Dedifferentiated amniotic fluid mesenchymal stem cell (primary cell): ENCODE measurements at regions not wholly inside any gene's neighbourhood (a gene's known extent, or its start where the extent isn't known, plus 50 kb on each side); places are given as distances from the start of the nearest gene placed in this dataset.

Experiments
- DNase-seq: peaks from one replicate; pipeline ENCODE4 v3.0.0-alpha.2; 2016; ENCODE audit errors: extremely low spot score

- DNase-seq, result no peak
Measured at GRCh38 chr6:44705596-44705995, 318.1 kb downstream of the CDC5L start.

GRCh38 chr6:44706011-44706410, 318.5 kb downstream of the CDC5L start:
- DNase-seq, result no peak

GRCh38 chr6:44708208-44708607, 320.7 kb downstream of the CDC5L start:
- DNase-seq, result no peak

GRCh38 chr6:44712353-44713111, 325.0 kb downstream of the CDC5L start:
- DNase-seq, result no peak

GRCh38 chr6:44715188-44715587, 327.7 kb downstream of the CDC5L start:
- no peak for DNase-seq

- no peak for DNase-seq
Measured at GRCh38 chr6:44715925-44716324, 328.4 kb downstream of the CDC5L start.

GRCh38 chr6:44717431-44717830, 329.9 kb downstream of the CDC5L start:
- DNase-seq, result no peak

GRCh38 chr6:44721954-44722578, 334.6 kb downstream of the CDC5L start:
- no peak for DNase-seq

GRCh38 chr6:44722736-44723135, 335.2 kb downstream of the CDC5L start:
- DNase-seq, result no peak

GRCh38 chr6:44723439-44724197, 336.1 kb downstream of the CDC5L start:
- no peak for DNase-seq

- DNase-seq, result no peak
Measured at GRCh38 chr6:44725070-44725469, 337.6 kb downstream of the CDC5L start.

GRCh38 chr6:44727651-44728630, 340.4 kb downstream of the CDC5L start:
- no peak for DNase-seq

- no peak for DNase-seq
Measured at GRCh38 chr6:44730771-44731391, 343.4 kb downstream of the CDC5L start.

GRCh38 chr6:44731485-44732095, 344.1 kb downstream of the CDC5L start:
- no peak for DNase-seq

GRCh38 chr6:44732243-44732642, 344.7 kb downstream of the CDC5L start:
- DNase-seq, result no peak

GRCh38 chr6:44733126-44733525, 345.6 kb downstream of the CDC5L start:
- DNase-seq, result no peak

- no peak for DNase-seq
Measured at GRCh38 chr6:44733868-44734267, 346.4 kb downstream of the CDC5L start.

GRCh38 chr6:44734886-44735629, 347.6 kb downstream of the CDC5L start:
- DNase-seq, result no peak

- no peak for DNase-seq
Measured at GRCh38 chr6:44735630-44735963, 348.1 kb downstream of the CDC5L start.

GRCh38 chr6:44737341-44737740, 349.8 kb downstream of the CDC5L start:
- no peak for DNase-seq
